GM12874 (cell line): ENCODE measurements at regions not wholly inside any gene's neighbourhood (a gene's known extent, or its start where the extent isn't known, plus 50 kb on each side); places are given as distances from the start of the nearest gene placed in this dataset.

ENCODE experiments used
- TF ChIP-seq, protein P1 (sequence below): IDR thresholded peaks from 2 replicates; pipeline ENCODE4 v1.5.1; 2011; ENCODE audit warnings: low read depth, mild to moderate bottlenecking, control low read depth, low read length, moderate library complexity; ENCODE audit not compliant: insufficient read depth

DNA sequence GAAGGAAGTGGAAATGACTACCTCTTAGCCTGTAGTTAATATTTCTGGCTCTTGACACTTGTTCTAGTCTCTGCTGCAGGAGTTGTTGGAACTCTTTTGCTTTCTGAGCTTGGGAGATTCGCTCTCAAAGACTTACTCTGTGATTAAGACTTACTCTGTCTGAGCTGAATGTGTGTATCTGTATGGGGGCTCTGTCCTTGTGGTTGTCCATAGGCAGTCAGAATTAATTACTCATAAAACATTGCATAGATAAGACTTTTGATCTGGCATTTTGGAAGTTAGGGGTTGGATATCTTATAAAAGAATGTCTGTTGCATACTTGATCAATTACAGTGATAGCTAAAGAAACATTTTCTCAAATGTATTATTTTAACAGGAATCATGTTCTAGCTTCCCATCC is 199.2 kb upstream of the KIAA1217 start:
- TF ChIP-seq, protein P1, sequence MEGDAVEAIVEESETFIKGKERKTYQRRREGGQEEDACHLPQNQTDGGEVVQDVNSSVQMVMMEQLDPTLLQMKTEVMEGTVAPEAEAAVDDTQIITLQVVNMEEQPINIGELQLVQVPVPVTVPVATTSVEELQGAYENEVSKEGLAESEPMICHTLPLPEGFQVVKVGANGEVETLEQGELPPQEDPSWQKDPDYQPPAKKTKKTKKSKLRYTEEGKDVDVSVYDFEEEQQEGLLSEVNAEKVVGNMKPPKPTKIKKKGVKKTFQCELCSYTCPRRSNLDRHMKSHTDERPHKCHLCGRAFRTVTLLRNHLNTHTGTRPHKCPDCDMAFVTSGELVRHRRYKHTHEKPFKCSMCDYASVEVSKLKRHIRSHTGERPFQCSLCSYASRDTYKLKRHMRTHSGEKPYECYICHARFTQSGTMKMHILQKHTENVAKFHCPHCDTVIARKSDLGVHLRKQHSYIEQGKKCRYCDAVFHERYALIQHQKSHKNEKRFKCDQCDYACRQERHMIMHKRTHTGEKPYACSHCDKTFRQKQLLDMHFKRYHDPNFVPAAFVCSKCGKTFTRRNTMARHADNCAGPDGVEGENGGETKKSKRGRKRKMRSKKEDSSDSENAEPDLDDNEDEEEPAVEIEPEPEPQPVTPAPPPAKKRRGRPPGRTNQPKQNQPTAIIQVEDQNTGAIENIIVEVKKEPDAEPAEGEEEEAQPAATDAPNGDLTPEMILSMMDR: no peak

DNA sequence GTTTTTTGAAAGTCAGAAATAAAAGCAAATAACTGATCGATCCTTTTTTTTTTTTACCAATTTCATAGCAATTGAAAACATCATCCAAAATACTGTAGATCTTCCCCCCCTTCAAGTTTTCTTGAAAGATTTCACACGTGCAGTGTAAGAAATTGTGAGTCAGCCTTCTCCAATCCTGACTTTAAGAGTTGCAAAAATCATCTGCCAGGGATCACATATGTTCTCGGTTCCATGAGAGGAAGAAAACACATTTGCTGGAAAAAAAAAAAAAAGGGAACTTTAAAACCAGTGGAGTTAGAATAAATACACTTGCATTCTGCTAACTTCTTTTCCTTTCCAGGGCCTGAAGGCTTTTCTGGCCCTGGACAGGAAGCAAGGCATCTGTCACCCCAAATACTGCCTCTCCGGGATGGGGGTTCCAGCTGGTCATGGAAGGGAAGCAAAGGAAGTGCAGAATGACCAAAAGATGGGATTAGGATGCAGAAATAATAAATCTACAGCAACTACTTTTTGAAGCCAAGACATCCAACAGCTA is 198.4 kb upstream of the KIAA1217 start:
- TF ChIP-seq, protein P1: no peak

DNA sequence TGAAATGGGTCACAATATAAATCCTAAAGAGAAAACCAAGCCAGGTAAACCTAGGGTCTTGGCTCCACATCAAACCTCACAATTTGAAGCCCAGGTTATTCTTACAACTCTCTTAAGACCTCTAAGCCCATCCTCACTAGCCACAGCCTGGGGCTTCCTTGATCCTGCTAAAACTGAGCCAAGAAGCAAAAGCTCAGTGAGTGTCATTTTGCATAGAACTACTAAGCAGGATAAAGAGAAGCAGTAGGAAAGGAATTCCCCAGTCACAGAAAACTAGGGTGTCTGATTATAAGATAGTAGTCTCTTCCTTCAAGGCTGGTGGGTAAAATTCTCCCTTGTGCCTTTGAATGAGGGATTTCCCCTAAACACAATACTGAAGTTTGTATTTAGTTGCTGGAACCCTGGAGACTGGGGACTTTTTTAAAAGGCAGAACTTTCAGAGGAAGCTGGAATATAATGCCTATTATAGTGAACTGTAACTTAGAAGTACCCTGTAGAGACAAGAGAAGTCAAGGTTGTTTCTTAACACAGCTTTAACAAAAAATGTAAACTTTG is 196.6 kb upstream of the KIAA1217 start:
- TF ChIP-seq, protein P1: no peak

DNA sequence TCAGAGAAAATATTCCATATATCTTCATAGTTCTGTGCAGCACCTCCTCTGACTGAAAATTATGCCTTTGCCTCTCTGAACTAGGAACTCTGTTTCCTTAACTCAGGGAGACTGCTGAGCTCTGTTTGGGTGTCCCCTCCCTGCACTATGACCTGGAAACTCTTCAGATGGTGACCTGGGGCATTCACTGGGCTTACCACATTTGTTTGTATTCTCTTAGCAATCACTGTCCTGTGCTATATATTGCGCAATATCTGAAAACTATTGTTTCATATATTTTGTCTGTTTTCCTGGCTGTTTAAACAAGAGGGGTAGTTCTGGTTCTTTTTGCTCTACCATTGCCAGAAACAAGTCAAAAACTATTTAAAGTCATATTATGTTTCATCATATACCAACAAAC is 181.8 kb upstream of the KIAA1217 start:
- TF ChIP-seq, protein P1: no peak

DNA sequence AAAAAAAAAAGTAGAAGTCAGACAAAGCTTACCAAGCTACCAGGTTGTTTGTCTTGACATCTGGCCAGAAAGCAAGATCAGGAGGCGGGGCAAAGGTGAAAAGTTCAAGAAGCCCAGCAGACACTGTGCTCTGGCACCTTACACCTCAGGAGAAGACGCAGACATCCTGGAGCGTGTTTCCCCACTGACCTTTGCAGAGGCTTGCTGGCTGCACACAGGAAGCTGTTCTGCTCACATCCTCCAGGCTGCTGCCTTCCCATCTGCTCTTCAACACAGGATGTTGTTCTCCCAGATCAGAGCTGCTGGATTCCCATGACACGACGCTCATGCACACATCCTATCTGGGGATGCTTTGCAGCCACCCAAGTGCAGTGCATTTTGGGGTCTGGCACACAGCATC is 174.4 kb upstream of the KIAA1217 start:
- TF ChIP-seq, protein P1: no peak

DNA sequence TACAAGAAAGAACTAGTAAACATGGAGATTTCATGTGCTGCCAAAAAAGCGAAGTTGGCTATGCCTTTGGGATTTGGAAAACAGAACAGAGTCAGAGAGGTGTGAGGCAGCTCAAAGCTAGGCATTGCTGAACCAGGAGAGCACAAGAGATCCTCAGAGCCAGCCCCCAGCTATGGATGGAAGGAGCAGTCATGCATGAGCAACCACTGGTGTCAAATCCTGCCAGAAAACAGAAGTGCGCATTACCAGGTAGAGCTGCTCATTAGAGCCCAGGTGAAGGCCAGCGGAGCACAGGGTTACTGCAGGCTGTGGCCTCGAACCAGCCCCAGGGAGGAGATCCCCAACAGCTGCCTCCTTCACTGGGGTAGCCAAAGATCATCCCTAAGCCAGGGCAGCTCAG is 173.2 kb upstream of the KIAA1217 start:
- TF ChIP-seq, protein P1: no peak

DNA sequence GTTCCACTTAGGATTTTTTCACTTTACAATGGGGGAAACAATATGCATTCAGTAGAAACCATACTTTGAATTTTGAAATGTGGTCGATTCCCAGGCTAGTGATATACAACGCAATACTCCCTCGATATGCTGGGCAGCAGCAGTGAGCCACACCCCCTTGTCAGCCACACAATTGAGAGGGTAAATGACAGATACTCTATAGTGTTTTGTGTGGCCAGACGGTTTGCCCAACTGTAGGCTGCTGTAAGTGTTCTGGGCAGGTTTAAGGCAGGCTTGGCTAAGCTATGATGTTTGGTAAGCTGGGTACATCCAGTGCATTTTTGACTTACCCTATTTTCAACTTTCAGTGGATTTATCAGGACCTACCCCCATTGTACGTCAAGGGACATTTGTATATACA is 169.6 kb upstream of the KIAA1217 start:
- TF ChIP-seq, protein P1: no peak
